ENCODE measurements at regions not wholly inside any gene's neighbourhood (a gene's known extent, or its start where the extent isn't known, plus 50 kb on each side); places are given as distances from the start of the nearest gene placed in this dataset.
A peak's percentile ranks its signal among the peaks of the same experiment; 100 is the strongest.

DNA sequence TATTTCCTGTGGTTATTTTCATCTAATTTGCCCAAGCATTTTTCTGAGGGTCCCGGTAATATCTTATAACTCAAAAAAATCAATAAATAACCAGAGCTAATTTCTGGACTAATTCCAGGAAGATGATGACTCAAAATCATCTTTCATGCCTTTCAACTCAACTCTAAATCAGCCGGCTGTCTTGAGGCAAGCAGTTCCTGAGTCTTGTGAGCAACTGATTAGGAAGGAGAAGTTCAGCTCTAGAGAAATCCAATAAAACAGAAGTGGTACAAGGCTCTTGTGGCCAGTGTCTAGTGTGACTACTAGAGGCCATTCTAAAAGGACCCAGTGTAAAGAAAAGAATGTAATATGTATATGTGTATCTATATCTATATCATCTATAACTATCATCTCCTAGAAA lies 890.4 kb downstream of the TRIB2 start:
- H4K20me1 ChIP-seq (ENCODE audit: insufficient read depth, low read depth, low read length), result no peaks in the 10 kb centered on the region
- H3K4me3 ChIP-seq (ENCODE audit: low read length), result no peak overlapping the region
- no peak overlapping the region for H3K4me2 ChIP-seq (ENCODE audit: low read depth, low read length, poor library complexity, severe bottlenecking)
- no peaks in the 10 kb centered on the region for H3K4me1 ChIP-seq (ENCODE audit: low read length)
- no peaks in the 10 kb centered on the region for H3K79me2 ChIP-seq (ENCODE audit: low read length)
- H3K27ac ChIP-seq (ENCODE audit: low read length), result no peak overlapping the region
- no peaks in the 10 kb centered on the region; the same call in 1 of the 2 replicates for H3K9me2 ChIP-seq (replicated peaks; ENCODE audit: insufficient read depth, low read length)
- H3K36me3 ChIP-seq (ENCODE audit: insufficient read depth, low read length), result no peaks in the 10 kb centered on the region
- no peak overlapping the region for H2AFZ ChIP-seq (ENCODE audit: low read length)
- peaks cover 5% of the 10 kb centered on the region; the same call in 1 of the 2 replicates for H3K9me3 ChIP-seq (ENCODE audit: low read length)
- no peak for DNase-seq
- no peaks in the 10 kb centered on the region for H3K27me3 ChIP-seq (ENCODE audit: low read length)
- H3K9ac ChIP-seq (ENCODE audit: low read length), result no peak overlapping the region

DNA sequence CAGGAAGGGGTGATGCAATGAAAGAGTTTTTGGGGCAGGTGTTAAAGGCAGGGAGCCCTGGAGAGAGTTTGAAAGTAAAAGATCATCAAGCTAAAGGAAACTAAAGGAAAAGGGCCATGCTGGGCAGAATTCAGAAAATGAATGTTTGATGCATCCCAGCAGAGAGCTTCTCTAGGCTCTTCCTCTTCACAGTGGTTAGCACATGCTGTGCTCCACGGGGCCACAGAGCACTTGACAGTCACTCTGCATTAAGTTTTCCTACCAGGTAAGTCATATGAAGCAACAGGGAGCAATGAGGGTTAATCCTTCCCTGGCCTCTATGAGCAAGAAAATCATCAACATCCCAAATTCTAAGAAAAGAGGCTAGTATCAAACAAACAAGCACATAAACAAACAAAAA lies 895.2 kb downstream of the TRIB2 start:
- Histone ChIP-seq H3K27me3 (ENCODE audit: low read length) (no peaks in the 10 kb centered on the region), H4K20me1 (ENCODE audit: insufficient read depth, low read depth, low read length) (no peaks in the 10 kb centered on the region), H3K36me3 (ENCODE audit: insufficient read depth, low read length) (no peaks in the 10 kb centered on the region), H3K9ac (ENCODE audit: low read length) (no peak overlapping the region), H3K79me2 (ENCODE audit: low read length) (no peaks in the 10 kb centered on the region), H3K4me2 (ENCODE audit: low read depth, low read length, poor library complexity, severe bottlenecking) (no peak overlapping the region), H3K4me3 (ENCODE audit: low read length) (no peak overlapping the region), H2AFZ (ENCODE audit: low read length) (no peak overlapping the region), H3K9me3 (ENCODE audit: low read length) (peaks cover 8% of the 10 kb centered on the region; the same call in 1 of the 2 replicates), H3K9me2 (replicated peaks; ENCODE audit: insufficient read depth, low read length) (no peaks in the 10 kb centered on the region), H3K27ac (ENCODE audit: low read length) (no peak overlapping the region), H3K4me1 (ENCODE audit: low read length) (no peaks in the 10 kb centered on the region)
- no peak for DNase-seq

DNA sequence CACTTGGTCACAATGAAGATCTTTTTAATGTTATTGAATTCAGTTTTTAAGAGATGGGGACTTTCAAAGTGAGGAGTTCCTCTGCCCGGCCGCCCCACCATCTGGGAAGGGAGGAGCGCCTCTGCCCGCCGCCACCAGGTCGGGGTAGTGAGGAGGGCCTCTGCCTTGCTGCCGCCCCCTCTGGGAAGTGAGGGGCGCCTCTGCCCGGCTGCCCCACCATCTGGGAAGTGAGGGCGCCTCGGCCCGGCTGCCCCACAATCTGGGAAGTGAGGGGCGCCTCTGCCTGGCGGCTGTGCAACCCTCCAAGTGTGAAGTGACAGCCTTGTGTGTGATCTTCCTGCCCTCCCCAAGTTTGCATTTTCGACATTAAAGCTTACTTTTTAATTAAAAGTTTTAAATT lies 899.3 kb downstream of the TRIB2 start:
- Histone ChIP-seq H3K9me2 (replicated peaks; ENCODE audit: insufficient read depth, low read length) (no peaks in the 10 kb centered on the region), H3K4me1 (ENCODE audit: low read length) (no peaks in the 10 kb centered on the region), H3K4me2 (ENCODE audit: low read depth, low read length, poor library complexity, severe bottlenecking) (no peak overlapping the region), H3K36me3 (ENCODE audit: insufficient read depth, low read length) (no peaks in the 10 kb centered on the region), H3K79me2 (ENCODE audit: low read length) (no peaks in the 10 kb centered on the region), H3K9ac (ENCODE audit: low read length) (no peak overlapping the region), H3K9me3 (ENCODE audit: low read length) (peaks cover 11% of the 10 kb centered on the region), H2AFZ (ENCODE audit: low read length) (no peak overlapping the region), H4K20me1 (ENCODE audit: insufficient read depth, low read depth, low read length) (no peaks in the 10 kb centered on the region), H3K4me3 (ENCODE audit: low read length) (no peak overlapping the region), H3K27ac (ENCODE audit: low read length) (no peak overlapping the region), H3K27me3 (ENCODE audit: low read length) (no peaks in the 10 kb centered on the region)
- DNase-seq, result no peak

DNA sequence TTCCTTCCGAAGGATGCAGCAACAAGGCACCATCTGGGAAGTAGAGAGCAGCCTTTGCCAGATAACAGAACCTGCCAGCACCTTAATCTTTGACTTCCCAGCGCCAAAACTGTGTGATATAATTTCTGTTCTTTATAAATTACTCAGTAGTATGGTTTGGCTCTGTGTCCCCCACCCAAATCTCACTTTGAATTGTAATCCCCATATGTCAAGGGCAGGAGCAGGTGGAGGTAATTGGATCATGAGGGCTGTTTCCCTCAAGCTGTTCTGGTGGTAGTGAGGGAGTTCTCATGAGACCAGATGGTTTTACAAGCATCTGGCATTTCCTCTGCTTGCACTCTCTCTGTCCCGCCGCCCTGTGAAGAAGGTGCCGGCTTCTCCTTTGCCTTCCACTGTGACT lies 899.9 kb downstream of the TRIB2 start:
- H3K4me3 ChIP-seq (ENCODE audit: low read length), result no peak overlapping the region
- no peak overlapping the region for H3K9ac ChIP-seq (ENCODE audit: low read length)
- peaks cover 11% of the 10 kb centered on the region for H3K9me3 ChIP-seq (ENCODE audit: low read length)
- no peaks in the 10 kb centered on the region for H3K79me2 ChIP-seq (ENCODE audit: low read length)
- no peaks in the 10 kb centered on the region for H3K4me1 ChIP-seq (ENCODE audit: low read length)
- no peak overlapping the region for H3K4me2 ChIP-seq (ENCODE audit: low read depth, low read length, poor library complexity, severe bottlenecking)
- H3K27me3 ChIP-seq (ENCODE audit: low read length), result no peaks in the 10 kb centered on the region
- H3K27ac ChIP-seq (ENCODE audit: low read length), result no peak overlapping the region
- H3K9me2 ChIP-seq (replicated peaks; ENCODE audit: insufficient read depth, low read length), result no peaks in the 10 kb centered on the region
- no peaks in the 10 kb centered on the region for H4K20me1 ChIP-seq (ENCODE audit: insufficient read depth, low read depth, low read length)
- no peak overlapping the region for H2AFZ ChIP-seq (ENCODE audit: low read length)
- no peak for DNase-seq
- no peaks in the 10 kb centered on the region for H3K36me3 ChIP-seq (ENCODE audit: insufficient read depth, low read length)

DNA sequence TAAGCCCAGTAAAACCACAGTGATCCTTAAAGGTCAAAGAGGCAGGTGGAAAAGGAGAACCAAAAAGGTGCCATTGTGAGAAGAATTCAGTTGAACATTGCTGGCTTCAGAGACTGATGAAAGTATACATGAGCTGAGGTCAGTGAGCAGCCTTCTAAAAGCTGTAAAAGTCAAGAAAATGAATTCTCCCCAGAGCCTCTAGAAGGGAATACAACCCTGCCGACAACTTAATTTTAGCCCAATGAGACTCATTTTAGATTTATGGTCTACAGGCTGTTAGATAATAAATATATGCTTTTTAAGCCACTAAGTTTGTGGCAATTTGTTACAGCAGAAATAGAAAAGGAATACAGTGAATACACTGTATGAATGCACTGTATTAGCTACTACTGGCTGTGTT lies 911.4 kb downstream of the TRIB2 start:
- Histone ChIP-seq H3K36me3 (ENCODE audit: insufficient read depth, low read length) (no peaks in the 10 kb centered on the region), H3K27me3 (ENCODE audit: low read length) (no peaks in the 10 kb centered on the region), H3K4me1 (ENCODE audit: low read length) (no peaks in the 10 kb centered on the region), H2AFZ (ENCODE audit: low read length) (no peak overlapping the region), H3K27ac (ENCODE audit: low read length) (no peak overlapping the region), H3K4me3 (ENCODE audit: low read length) (no peak overlapping the region), H3K9me2 (replicated peaks; ENCODE audit: insufficient read depth, low read length) (no peaks in the 10 kb centered on the region), H3K9ac (ENCODE audit: low read length) (no peak overlapping the region), H3K79me2 (ENCODE audit: low read length) (no peaks in the 10 kb centered on the region), H4K20me1 (ENCODE audit: insufficient read depth, low read depth, low read length) (no peaks in the 10 kb centered on the region), H3K4me2 (ENCODE audit: low read depth, low read length, poor library complexity, severe bottlenecking) (no peak overlapping the region), H3K9me3 (ENCODE audit: low read length) (peaks cover 8% of the 10 kb centered on the region)
- no peak for DNase-seq

DNA sequence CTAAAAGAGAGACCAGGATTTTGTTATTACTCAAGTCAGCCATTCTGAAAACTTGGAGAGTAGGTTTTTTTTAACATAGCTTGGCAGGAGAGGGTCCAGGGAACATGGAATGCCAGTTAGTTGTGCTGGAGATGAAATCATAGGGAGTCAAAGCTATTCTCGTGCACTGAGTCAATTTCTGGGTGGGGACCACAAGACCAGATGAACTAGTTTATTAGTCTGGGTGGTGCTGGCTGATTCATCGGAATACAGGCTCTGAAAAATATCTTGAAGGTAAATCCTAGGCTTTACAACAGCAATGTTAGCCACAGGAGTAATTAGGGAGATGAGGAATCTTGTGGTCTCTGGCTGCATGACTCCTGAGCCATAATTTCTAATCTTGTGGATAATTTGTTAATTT lies 921.4 kb downstream of the TRIB2 start:
- DNase-seq, result no peak
- H2AFZ ChIP-seq (ENCODE audit: low read length), result no peak overlapping the region
- H3K4me3 ChIP-seq (ENCODE audit: low read length), result no peak overlapping the region
- no peak overlapping the region for H3K27ac ChIP-seq (ENCODE audit: low read length)
- H3K9me3 ChIP-seq (ENCODE audit: low read length), result peaks cover 3% of the 10 kb centered on the region; the same call in 1 of the 2 replicates
- no peaks in the 10 kb centered on the region for H4K20me1 ChIP-seq (ENCODE audit: insufficient read depth, low read depth, low read length)
- no peaks in the 10 kb centered on the region for H3K27me3 ChIP-seq (ENCODE audit: low read length)
- no peak overlapping the region for H3K9ac ChIP-seq (ENCODE audit: low read length)
- no peaks in the 10 kb centered on the region for H3K4me1 ChIP-seq (ENCODE audit: low read length)
- H3K79me2 ChIP-seq (ENCODE audit: low read length), result no peaks in the 10 kb centered on the region
- no peaks in the 10 kb centered on the region for H3K36me3 ChIP-seq (ENCODE audit: insufficient read depth, low read length)
- no peaks in the 10 kb centered on the region for H3K9me2 ChIP-seq (replicated peaks; ENCODE audit: insufficient read depth, low read length)
- no peak overlapping the region for H3K4me2 ChIP-seq (ENCODE audit: low read depth, low read length, poor library complexity, severe bottlenecking)

DNA sequence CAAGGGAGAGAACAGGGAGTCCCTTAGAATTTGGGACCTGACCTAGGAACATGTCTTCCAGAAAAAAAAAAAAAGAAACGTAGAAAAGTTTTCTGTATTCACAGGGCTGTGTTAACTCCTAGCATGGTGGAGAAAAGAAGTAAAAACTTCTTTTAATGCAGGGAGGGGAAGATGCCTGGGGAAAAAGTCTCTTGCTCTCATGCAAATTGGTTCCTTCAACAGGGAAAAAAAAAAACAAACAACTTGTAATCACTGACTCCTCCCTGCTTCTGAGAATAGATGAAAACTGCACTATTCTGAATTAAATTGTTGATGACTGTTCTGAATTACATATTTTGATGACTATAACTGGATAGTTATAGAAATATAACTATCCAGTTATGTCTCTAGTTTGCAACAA lies 933.2 kb downstream of the TRIB2 start:
- no peaks in the 10 kb centered on the region for H3K36me3 ChIP-seq (ENCODE audit: insufficient read depth, low read length)
- H3K79me2 ChIP-seq (ENCODE audit: low read length), result no peaks in the 10 kb centered on the region
- no peaks in the 10 kb centered on the region for H3K9me2 ChIP-seq (replicated peaks; ENCODE audit: insufficient read depth, low read length)
- no peak overlapping the region for H2AFZ ChIP-seq (ENCODE audit: low read length)
- H3K4me2 ChIP-seq (ENCODE audit: low read depth, low read length, poor library complexity, severe bottlenecking), result no peak overlapping the region
- no peak overlapping the region for H3K27ac ChIP-seq (ENCODE audit: low read length)
- no peaks in the 10 kb centered on the region for H3K4me1 ChIP-seq (ENCODE audit: low read length)
- H3K9ac ChIP-seq (ENCODE audit: low read length), result no peak overlapping the region
- peaks cover 18% of the 10 kb centered on the region for H3K9me3 ChIP-seq (ENCODE audit: low read length)
- no peaks in the 10 kb centered on the region for H3K27me3 ChIP-seq (ENCODE audit: low read length)
- no peak overlapping the region for H3K4me3 ChIP-seq (ENCODE audit: low read length)
- no peaks in the 10 kb centered on the region for H4K20me1 ChIP-seq (ENCODE audit: insufficient read depth, low read depth, low read length)
- no peak for DNase-seq

DNA sequence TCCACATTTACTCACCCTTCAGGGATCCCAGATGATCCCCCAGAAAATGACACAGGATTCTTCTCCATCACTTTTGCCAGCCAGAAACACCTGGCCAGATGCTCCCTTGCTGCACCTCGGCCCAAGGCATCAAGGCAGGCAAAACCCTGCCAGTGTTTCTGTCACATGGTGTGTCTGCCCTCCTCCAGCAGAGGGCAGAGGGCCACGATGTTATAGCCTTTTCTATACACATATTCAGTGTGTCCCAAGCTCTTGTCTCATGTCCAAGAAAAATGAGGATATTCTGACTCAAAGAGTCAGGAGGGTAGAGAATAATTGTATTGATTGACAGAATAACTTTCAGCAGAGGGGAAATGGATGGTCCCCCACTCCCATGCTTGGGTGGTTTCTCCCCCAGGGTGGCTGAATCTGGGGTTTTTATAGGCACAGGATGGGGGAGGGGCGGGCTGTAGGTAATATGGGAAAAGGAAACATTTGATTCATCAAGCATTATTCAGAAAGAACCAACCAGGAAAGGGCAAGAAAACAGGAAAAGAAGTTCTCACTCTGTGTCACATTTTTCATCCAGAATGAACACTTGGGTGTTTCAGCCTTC lies 933.9 kb downstream of the TRIB2 start:
- no peaks in the 10 kb centered on the region for H4K20me1 ChIP-seq (ENCODE audit: insufficient read depth, low read depth, low read length)
- H3K4me1 ChIP-seq (ENCODE audit: low read length), result no peaks in the 10 kb centered on the region
- no peaks in the 10 kb centered on the region for H3K27me3 ChIP-seq (ENCODE audit: low read length)
- H3K4me3 ChIP-seq (ENCODE audit: low read length), result no peak overlapping the region
- H3K9ac ChIP-seq (ENCODE audit: low read length), result no peak overlapping the region
- peak; percentile 65 for DNase-seq
- H3K4me2 ChIP-seq (ENCODE audit: low read depth, low read length, poor library complexity, severe bottlenecking), result no peak overlapping the region
- no peak overlapping the region for H2AFZ ChIP-seq (ENCODE audit: low read length)
- no peak overlapping the region for H3K27ac ChIP-seq (ENCODE audit: low read length)
- H3K9me2 ChIP-seq (replicated peaks; ENCODE audit: insufficient read depth, low read length), result no peaks in the 10 kb centered on the region
- no peaks in the 10 kb centered on the region for H3K79me2 ChIP-seq (ENCODE audit: low read length)
- H3K9me3 ChIP-seq (ENCODE audit: low read length), result peaks cover 16% of the 10 kb centered on the region
- no peaks in the 10 kb centered on the region for H3K36me3 ChIP-seq (ENCODE audit: insufficient read depth, low read length)

Measured in Karpas-422 (cell line).